ENCODE measurements at regions not wholly inside any gene's neighbourhood (a gene's known extent, or its start where the extent isn't known, plus 50 kb on each side); places are given as distances from the start of the nearest gene placed in this dataset.
A peak's percentile ranks its signal among the peaks of the same experiment; 100 is the strongest.
"Not testable (repeated sequence)": the region's sequence is repeated elsewhere in the genome, so short reads cannot be mapped to it uniquely, and the experiment has no call there.

- peak; percentile 27 for DNase-seq
Observed at GRCh38 chr5:1666812-1667588, 132.6 kb downstream of the MRPL36 start.

GRCh38 chr5:1666221-1666620, 133.4 kb downstream of the MRPL36 start:
- DNase-seq: no peak

- no peak for DNase-seq
Observed at GRCh38 chr5:1665803-1666202, 133.8 kb downstream of the MRPL36 start.

GRCh38 chr5:1665231-1665630, 134.4 kb downstream of the MRPL36 start:
- DNase-seq: no peak

- no peak for DNase-seq
Observed at GRCh38 chr5:1663186-1663585, 136.5 kb downstream of the MRPL36 start.

DNA sequence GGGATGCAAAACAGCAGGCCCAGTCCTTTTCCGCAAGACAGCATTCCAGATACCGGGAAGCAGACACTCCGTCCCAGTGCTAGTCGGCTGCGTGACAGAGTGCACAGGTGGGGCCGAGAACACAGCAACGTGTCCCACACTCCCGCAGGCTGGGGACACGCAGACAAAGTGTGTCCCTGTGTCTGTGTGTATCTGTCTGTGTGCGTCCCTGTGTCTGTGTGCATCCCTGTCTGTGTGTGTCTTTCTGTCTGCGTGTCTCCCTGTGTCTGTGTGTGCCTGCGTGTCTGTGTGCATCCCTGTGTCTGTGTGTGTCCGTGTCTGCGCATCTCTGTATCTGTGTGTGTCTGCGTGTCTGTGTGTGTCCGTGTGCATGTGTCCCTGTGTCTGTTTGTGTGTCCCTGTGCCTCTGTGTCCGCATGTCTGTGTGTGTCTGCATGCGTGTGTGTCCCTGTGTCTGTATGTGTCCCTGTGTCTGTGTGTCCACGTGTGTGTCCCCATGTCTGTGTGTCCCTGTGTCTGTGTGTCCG, 137.0 kb downstream of the MRPL36 start:
- DNase-seq: no peak

DNA sequence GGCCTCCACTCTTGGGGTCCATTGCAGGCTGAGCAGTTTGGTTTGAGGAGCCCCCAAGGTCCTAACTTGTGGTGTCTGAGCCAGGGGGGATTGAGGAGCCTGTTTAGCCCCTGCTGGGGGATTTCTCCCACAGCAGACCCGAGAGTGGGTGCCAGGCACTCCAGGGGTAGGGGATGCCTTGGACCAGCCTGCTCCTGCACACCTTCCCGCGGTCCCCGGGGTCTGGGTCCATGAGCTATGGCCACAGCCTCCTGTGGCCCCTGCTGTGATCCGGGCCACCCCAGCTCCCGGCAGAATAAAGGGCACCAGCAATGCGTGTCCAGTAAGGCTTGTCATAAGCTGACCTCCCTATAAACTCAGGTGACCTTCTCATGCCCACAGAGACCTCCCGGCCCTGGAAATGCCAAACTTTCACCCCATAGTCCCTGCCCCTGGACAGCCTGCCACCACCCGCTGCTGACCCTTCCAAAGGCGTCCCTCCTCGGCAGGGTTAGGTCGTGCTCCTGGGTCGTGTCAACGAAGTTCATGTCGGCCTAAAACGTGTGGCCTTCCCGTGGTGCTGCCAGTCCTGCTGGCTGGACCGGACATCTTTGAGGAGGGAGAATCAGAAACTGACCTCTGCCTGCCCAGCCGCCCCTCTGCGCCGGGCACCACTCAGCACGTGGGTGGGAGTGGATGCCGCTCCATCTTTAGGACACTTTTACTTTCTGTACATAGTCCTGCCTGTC, 137.6 kb downstream of the MRPL36 start:
- no peak for DNase-seq

DNA sequence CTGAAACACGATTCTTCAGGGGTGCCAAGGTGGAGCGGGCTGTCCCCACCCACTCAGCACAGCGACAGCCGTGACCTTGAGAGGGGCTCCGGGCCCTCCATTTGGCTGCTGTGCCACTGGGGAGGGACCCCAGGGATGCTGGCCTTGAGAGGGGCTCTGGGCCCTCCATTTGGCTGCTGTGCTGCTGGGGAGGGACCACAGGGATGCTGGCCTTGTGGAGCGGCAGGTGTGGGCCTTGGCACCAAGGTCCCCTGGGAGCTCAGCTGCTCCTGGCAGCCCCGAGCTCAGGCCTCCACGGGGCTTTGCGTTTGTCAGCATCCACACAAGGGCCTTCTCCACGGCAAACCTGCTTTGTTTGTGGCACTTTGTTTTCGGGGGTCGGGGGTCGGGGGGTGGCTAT, 137.6 kb upstream of the LPCAT1 start:
- DNase-seq: no peak

GRCh38 chr5:1660511-1660910, 136.8 kb upstream of the LPCAT1 start:
- no peak for DNase-seq

GRCh38 chr5:1660001-1660400, 136.2 kb upstream of the LPCAT1 start:
- no peak for DNase-seq

DNA sequence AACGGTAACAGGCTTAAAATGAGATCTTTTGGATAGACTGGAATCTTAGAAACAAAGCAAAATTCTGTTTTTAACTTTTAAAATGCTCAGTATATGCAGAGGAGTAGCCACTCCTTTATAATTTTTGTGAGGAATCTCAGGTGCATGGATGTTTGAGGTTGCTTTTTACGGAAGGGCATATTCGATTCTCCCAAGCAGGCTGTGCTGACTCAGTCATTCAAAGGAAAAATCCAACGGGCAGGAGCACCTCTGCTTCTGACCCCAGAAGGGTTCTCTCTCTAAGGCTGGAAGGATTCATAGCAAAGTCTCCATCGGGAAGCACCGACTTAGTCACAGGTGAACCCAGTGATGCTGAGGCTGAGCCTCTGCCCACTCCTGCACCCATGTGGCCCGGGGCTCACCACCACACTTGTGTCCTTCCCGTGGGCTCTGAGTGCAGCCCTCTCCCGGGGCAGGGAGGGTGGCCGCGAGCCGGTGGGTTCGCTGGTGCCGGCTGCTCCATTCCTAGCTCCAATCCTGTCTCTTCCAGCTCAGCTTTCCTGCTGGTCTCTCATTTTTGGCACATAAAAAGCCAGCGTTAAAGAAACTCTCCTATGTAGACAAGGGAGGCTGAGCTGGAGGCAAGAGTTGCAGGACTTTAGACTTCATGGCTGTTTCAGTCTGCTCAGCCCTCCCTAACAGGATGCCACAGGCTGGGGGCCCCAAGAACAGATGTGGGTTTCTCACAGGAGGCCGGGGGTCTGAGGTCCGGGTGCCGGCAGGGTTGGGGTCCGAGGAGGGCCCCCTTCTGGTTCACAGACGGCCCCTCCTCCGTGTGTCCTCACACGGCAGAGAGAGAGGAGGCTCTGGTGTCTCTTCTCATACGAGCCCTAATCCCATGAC, 135.6 kb upstream of the LPCAT1 start:
- no peak for DNase-seq

DNA sequence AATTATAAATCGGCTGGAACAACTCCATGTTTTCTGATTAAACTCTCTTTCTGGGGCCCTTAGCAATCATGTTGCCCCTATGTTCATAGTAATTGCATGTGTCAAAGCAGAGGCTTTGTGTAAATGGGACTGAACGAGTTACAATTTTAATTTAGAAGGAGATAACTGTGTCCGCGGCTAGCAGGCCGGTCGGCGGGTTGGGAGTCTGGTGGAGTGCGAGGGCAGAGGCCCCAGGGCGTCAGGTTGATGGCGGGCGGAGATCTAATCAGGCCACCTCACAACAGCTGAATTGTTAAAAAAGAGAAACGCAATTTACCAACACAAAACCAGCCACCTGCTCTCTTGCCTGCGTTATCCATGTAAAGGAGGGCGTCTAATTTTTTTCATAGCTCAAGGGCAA, 134.9 kb upstream of the LPCAT1 start:
- DNase-seq: no peak

DNA sequence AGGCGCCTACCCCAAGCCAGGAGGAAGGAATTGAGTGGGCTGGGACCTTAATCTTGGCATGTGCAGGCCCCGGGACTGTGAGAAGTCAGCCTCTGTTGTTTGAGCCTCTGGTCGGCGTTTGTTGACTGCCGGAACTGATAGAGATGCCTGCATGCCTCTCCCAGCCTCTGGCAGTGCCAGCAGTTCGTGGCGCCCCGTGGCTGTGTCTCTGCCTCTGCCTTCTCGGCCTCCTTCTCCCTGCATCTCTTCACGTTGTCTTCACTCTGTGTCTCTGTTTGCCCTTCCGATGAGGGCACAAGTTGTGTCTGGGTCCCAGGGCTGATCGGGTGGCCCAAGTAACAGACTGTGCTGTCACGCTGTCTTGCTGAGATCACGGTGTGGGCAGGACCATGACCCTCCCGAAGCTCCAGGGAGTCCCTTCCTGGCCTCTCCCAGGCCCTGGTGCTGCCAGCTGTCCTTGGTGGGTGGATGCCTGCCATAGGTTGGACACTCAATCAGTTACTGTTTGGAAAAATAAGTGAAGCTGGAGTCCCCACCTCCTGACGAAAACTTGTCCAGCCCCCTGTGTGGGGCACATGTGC, 133.5 kb upstream of the LPCAT1 start:
- no peak for DNase-seq

- no peak for DNase-seq
Observed at GRCh38 chr5:1656271-1656975, 132.7 kb upstream of the LPCAT1 start.

GRCh38 chr5:1655496-1656270, 131.9 kb upstream of the LPCAT1 start:
- no peak for DNase-seq

- no peak for DNase-seq
Observed at GRCh38 chr5:1654786-1655495, 131.2 kb upstream of the LPCAT1 start.

DNA sequence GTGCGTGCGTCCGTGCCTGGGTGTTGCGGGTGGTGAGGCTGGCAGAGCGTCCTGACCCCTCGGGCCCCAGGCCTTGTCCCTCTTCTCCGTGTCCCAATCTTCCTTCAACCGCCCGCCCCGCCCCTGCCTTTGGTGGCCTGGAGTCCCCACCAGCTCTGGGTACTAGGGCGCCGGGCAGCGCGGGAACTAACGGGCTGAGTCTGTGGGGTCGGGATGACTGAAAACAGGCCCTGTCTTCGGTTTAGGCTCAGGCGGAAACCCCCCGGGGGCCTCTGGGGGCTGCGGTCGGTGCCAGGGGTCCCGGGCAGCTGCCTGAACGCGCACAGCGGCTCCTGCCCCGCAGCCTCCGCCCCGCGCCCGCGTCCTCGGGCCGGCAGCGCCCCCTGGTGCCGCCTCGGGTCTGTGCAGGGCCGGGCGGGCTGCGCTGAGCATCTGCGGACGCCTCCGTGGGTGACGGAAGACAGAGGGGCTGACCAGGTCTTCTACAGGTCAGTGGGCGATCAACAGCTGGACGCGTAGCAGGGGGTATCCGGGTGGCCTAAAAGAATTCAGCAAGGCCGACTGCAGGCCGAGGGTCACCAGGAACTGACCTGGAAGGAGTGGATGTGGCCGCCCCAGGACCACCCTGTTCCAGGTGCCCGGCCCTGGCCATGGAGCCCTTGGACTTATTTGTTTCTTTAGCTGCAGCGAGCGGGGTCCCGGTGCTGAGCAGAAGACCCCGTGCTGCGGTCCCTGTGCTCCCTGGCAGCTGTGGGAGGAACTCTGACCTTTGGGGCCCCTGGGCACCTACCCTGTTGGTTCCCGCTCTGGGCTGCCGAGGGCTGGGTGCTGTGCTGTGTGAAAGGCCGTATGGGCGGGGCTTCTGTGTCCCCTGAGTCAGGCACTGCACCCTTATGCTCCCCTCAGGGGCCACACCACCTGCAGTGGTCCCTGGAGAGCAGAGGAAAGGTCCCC, 130.2 kb upstream of the LPCAT1 start:
- DNase-seq: not testable (repeated sequence)

DNA sequence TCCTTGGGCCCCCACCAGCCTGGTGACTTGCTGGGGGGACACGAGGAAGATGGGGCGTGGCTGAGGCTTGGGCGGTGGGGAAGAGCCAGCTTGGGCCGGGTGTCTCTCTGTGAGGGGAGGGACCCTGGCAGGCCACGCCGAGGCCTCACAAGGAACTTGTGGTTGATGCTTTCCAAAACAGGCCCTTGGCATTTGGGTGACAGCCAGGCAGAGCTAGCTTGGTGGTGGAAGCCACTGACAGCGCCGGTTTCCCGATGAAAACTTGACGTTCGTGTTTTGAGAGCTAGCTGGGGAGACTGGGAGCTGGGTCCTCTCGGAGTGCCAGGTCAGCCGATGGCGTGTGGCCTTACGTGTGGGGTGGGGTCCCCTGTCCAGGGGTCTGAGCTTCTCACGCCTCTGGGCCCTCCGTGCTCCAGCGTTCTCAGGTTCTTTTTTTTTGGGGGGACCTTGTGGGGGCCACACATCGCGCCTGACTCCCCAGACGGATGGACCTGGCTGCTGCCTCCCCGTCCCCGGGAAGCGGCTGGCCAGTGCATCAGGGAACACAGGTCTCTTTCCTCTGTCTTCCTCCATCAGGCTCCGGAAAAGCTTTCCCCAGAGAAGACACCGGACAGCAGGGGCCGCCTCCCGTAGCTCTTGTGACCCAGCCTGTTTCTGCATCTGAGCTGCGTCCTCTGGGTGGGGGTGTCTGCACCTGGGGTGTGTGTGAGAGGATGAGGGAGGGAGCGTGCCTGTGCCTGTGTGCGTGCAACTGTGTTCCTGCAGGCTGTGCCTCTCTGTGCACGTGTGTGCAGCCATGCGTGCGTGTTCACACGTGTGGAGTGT, 129.3 kb upstream of the LPCAT1 start:
- DNase-seq: no peak

Measured in NCI-H526 treated with DMSO at 0.1 percent for 48 hours (cell line).